Panc1 (cell line): ENCODE measurements at regions not wholly inside any gene's neighbourhood (a gene's known extent, or its start where the extent isn't known, plus 50 kb on each side); places are given as distances from the start of the nearest gene placed in this dataset.

Experiments
- ATAC-seq: fragments of 200-7000 bp; cut with Tn5 transposase; 2 replicates; pipeline ENCODE4 v1.9.1; 2020; ENCODE audit warnings: mild to moderate bottlenecking, moderate library complexity
- BruUV-seq: library from RNA; stranded (reverse); fragments of 400-500 nt; replicated peaks from 2 replicates; lab custom pipeline; 2021; lab: Mats Ljungman, UMichigan
- CTCF ChIA-PET: fragments of 300-600 bp; sonication (Branson Sonifier 250); formaldehyde crosslinking; loops from one replicate; lab custom pipeline; 2022; ENCODE audit warnings: antibody characterized with exemption; lab: Charles Lee
- POLR2A ChIA-PET: fragments of 300-600 bp; sonication (Branson Sonifier 250); formaldehyde crosslinking; loops from one replicate; lab custom pipeline; 2022; ENCODE audit warnings: antibody characterized with exemption; lab: Charles Lee
- DNase-seq: peaks from one replicate; pipeline ENCODE4 v3.0.0-alpha.2; 2010; ENCODE audit warnings: low read depth, low spot score
- H3K27ac ChIP-seq: 2 replicates; pipeline ENCODE4 v1.5.1; 2011; ENCODE audit warnings: mild to moderate bottlenecking, low read length, inconsistent platforms
- H3K27me3 ChIP-seq: fragments of 200-500 bp; sonication (Bioruptor generic); 2 replicates; pipeline ENCODE4 v1.6.0; 2014; ENCODE audit warnings: low read length, inconsistent platforms; ENCODE audit not compliant: control insufficient read depth, insufficient read depth
- H3K36me3 ChIP-seq: fragments of 200-500 bp; sonication (Bioruptor generic); 2 replicates; pipeline ENCODE4 v1.5.1; 2014; ENCODE audit warnings: inconsistent platforms, mild to moderate bottlenecking, low read length, moderate library complexity; ENCODE audit not compliant: control insufficient read depth, insufficient read depth
- H3K4me1 ChIP-seq: 2 replicates; pipeline ENCODE4 v1.5.1; 2011; ENCODE audit warnings: inconsistent platforms, mild to moderate bottlenecking, low read length, moderate library complexity; ENCODE audit not compliant: control insufficient read depth, insufficient read depth
- H3K4me3 ChIP-seq, 2 experiments: 2 replicates each; pipeline ENCODE4 v1.5.1; 2011 to 2012; ENCODE audit warnings: low read depth in 2 of 2, low read length in 2 of 2, mild to moderate bottlenecking in 2 of 2, inconsistent platforms in 1 of 2, moderate library complexity in 1 of 2
- H3K9me3 ChIP-seq: fragments of 200-500 bp; sonication (Bioruptor generic); 2 replicates; pipeline ENCODE4 v1.5.1; 2014; ENCODE audit warnings: low read depth, mild to moderate bottlenecking, inconsistent platforms, low read length, moderate library complexity; ENCODE audit not compliant: control insufficient read depth, insufficient read depth
- POLR2AphosphoS5 ChIP-seq: IDR thresholded peaks from 2 replicates; pipeline ENCODE4 v1.6.1; 2012; ENCODE audit warnings: mild to moderate bottlenecking, low read depth, low read length, moderate library complexity
- SIN3A ChIP-seq: IDR thresholded peaks from 2 replicates; pipeline ENCODE4 v1.6.1; 2012; ENCODE audit warnings: low read depth, mild to moderate bottlenecking, low read length, moderate library complexity, borderline replicate concordance; ENCODE audit not compliant: insufficient read depth
- TCF7L2 ChIP-seq: IDR thresholded peaks from 2 replicates; pipeline ENCODE4 v1.6.1; 2011; ENCODE audit warnings: mild to moderate bottlenecking, low read depth, low read length, inconsistent platforms
- in situ Hi-C: cut with HindIII; loops from 2 replicates; pipeline ENCODE4 v1.10.0; 2016; ENCODE audit warnings: low sequenced_read_pairs, low pct_unique_long_range_greater_than_20kb
- intact Hi-C: fragments of 100-400 bp; cut with micrococcal nuclease; formaldehyde crosslinking; loops from one replicate; pipeline ENCODE4 v1.10.0; 2022; ENCODE audit not compliant: unreplicated experiment
- TF ChIP-seq, protein P1 (sequence below): fragments of 450-650 bp; IDR thresholded peaks from 2 replicates; pipeline ENCODE4 v1.5.1; 2017; ENCODE audit warnings: mild to moderate bottlenecking
- TF ChIP-seq, protein P2 (sequence below), 2 experiments: IDR thresholded peaks; 2 replicates each; pipeline ENCODE4 v1.6.1; 2011 to 2012; ENCODE audit warnings: low read depth in 2 of 2, control low read depth in 1 of 2, low read length in 1 of 2, mild to moderate bottlenecking in 1 of 2, moderate library complexity in 1 of 2; ENCODE audit not compliant: insufficient read depth in 1 of 2

DNA sequence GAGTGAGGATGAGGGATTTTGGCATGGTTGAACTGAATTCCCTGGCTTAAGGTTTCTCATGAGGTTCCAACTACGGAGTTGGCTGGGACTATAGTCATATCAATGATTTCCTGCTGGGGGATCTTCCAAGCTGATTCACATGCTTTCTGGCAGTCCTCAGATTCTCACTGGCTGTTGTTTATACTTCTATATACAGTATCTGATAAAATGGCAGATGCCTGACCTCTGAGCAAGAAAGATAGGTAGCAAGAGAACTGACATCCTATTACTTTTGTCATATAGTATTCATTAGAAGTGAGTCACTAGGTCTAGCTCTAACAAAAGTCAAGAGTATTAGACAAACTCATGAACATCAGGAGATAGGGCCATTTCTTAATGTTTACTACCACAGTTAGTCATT lies 440.9 kb upstream of the EDIL3 start:
- Histone ChIP-seq H3K36me3 (no peaks in the 10 kb centered on the region), H3K4me3 (no peak overlapping the region), H3K27me3 (no peaks in the 10 kb centered on the region), H3K9me3 (no peaks in the 10 kb centered on the region), H3K4me1 (no peaks in the 10 kb centered on the region), H3K27ac (no peak overlapping the region)
- ATAC-seq (no peak), DNase-seq (no peak)
- POLR2A ChIA-PET = no interaction called here
- in situ Hi-C loops = no loop called here
- CTCF ChIA-PET = no interaction called here
- BruUV-seq = no TSS peak
- TF ChIP-seq, protein P1, sequence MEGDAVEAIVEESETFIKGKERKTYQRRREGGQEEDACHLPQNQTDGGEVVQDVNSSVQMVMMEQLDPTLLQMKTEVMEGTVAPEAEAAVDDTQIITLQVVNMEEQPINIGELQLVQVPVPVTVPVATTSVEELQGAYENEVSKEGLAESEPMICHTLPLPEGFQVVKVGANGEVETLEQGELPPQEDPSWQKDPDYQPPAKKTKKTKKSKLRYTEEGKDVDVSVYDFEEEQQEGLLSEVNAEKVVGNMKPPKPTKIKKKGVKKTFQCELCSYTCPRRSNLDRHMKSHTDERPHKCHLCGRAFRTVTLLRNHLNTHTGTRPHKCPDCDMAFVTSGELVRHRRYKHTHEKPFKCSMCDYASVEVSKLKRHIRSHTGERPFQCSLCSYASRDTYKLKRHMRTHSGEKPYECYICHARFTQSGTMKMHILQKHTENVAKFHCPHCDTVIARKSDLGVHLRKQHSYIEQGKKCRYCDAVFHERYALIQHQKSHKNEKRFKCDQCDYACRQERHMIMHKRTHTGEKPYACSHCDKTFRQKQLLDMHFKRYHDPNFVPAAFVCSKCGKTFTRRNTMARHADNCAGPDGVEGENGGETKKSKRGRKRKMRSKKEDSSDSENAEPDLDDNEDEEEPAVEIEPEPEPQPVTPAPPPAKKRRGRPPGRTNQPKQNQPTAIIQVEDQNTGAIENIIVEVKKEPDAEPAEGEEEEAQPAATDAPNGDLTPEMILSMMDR = no peak
- no peak for TF ChIP-seq POLR2AphosphoS5
- TF ChIP-seq, protein P2, sequence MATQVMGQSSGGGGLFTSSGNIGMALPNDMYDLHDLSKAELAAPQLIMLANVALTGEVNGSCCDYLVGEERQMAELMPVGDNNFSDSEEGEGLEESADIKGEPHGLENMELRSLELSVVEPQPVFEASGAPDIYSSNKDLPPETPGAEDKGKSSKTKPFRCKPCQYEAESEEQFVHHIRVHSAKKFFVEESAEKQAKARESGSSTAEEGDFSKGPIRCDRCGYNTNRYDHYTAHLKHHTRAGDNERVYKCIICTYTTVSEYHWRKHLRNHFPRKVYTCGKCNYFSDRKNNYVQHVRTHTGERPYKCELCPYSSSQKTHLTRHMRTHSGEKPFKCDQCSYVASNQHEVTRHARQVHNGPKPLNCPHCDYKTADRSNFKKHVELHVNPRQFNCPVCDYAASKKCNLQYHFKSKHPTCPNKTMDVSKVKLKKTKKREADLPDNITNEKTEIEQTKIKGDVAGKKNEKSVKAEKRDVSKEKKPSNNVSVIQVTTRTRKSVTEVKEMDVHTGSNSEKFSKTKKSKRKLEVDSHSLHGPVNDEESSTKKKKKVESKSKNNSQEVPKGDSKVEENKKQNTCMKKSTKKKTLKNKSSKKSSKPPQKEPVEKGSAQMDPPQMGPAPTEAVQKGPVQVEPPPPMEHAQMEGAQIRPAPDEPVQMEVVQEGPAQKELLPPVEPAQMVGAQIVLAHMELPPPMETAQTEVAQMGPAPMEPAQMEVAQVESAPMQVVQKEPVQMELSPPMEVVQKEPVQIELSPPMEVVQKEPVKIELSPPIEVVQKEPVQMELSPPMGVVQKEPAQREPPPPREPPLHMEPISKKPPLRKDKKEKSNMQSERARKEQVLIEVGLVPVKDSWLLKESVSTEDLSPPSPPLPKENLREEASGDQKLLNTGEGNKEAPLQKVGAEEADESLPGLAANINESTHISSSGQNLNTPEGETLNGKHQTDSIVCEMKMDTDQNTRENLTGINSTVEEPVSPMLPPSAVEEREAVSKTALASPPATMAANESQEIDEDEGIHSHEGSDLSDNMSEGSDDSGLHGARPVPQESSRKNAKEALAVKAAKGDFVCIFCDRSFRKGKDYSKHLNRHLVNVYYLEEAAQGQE (IDR thresholded peaks at IDR 0.05; ENCODE audit: insufficient read depth in 1 of 2, low read depth in 2 of 2, low read length in 1 of 2) = no peak
- no peak for TF ChIP-seq SIN3A
- no peak for TF ChIP-seq TCF7L2
- intact Hi-C loops = no loop called here

DNA sequence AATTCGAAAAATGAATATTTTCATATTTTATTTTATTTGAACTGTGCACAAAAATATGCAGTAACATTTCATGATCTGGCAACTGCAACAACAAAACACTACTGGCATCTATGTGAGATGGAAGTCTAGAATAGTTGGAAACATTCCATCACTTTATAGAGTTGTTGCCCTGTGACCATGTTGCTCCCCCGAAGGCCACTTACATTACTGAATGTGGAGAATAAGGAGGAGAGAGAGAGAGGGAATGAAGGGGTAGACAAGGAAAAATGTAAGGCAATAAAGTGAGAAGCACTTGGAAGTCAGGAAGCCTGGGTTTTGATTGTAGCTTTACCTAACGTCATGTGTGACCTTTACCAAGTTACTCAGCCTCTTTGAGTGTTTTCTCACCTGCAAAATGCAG lies 437.2 kb upstream of the EDIL3 start:
- no peaks in the 10 kb centered on the region for H3K36me3 ChIP-seq
- TF ChIP-seq, protein P2 (IDR thresholded peaks at IDR 0.05; ENCODE audit: insufficient read depth in 1 of 2, low read depth in 2 of 2, low read length in 1 of 2) = no peak
- TF ChIP-seq SIN3A = no peak
- TF ChIP-seq, protein P1 = no peak
- no peak for TF ChIP-seq TCF7L2
- TF ChIP-seq POLR2AphosphoS5 = no peak
- ATAC-seq (no peak), DNase-seq (no peak)
- H3K9me3 ChIP-seq = no peaks in the 10 kb centered on the region
- in situ Hi-C loops (no loop called here), intact Hi-C loops (no loop called here)
- BruUV-seq = no TSS peak
- ChIA-PET CTCF (no interaction called here), POLR2A (no interaction called here)
- no peak overlapping the region for H3K27ac ChIP-seq
- H3K27me3 ChIP-seq = no peaks in the 10 kb centered on the region
- no peaks in the 10 kb centered on the region for H3K4me1 ChIP-seq
- no peak overlapping the region for H3K4me3 ChIP-seq
